HUES64 (cell line): ENCODE measurements at regions not wholly inside any gene's neighbourhood (a gene's known extent, or its start where the extent isn't known, plus 50 kb on each side); places are given as distances from the start of the nearest gene placed in this dataset.

Experiments
- H3K27ac ChIP-seq: 2 replicates; pipeline ENCODE4 v1.7.0; 2013; ENCODE audit warnings: low read depth, low read length, inconsistent platforms
- H3K27me3 ChIP-seq: 2 replicates; pipeline ENCODE4 v1.6.1; 2013; ENCODE audit warnings: mild to moderate bottlenecking, low read length; ENCODE audit not compliant: insufficient read depth
- H3K36me3 ChIP-seq: 2 replicates; pipeline ENCODE4 v1.6.1; 2013; ENCODE audit warnings: mild to moderate bottlenecking, low read length; ENCODE audit not compliant: insufficient read depth
- H3K4me1 ChIP-seq: 2 replicates; pipeline ENCODE4 v1.6.1; 2013; ENCODE audit warnings: mild to moderate bottlenecking, low read length, moderate library complexity; ENCODE audit not compliant: insufficient read depth
- H3K4me3 ChIP-seq: 2 replicates; pipeline ENCODE4 v1.5.1; 2013; ENCODE audit warnings: mild to moderate bottlenecking, low read length, moderate library complexity
- H3K9ac ChIP-seq: 2 replicates; pipeline ENCODE4 v1.6.1; 2013; ENCODE audit warnings: mild to moderate bottlenecking, low read depth, low read length
- H3K9me3 ChIP-seq: 2 replicates; pipeline ENCODE4 v1.6.1; 2013; ENCODE audit warnings: low read depth, low read length; ENCODE audit not compliant: insufficient read depth
- WGBS: fragments of 150-250, 120-280 bp; methylation state at CpG from one replicate; pipeline ENCODE4 v1.1.7; 2013; ENCODE audit warnings: missing lambda C conversion rate; 5-methylcytosine and 5-hydroxymethylcytosine counted together

DNA sequence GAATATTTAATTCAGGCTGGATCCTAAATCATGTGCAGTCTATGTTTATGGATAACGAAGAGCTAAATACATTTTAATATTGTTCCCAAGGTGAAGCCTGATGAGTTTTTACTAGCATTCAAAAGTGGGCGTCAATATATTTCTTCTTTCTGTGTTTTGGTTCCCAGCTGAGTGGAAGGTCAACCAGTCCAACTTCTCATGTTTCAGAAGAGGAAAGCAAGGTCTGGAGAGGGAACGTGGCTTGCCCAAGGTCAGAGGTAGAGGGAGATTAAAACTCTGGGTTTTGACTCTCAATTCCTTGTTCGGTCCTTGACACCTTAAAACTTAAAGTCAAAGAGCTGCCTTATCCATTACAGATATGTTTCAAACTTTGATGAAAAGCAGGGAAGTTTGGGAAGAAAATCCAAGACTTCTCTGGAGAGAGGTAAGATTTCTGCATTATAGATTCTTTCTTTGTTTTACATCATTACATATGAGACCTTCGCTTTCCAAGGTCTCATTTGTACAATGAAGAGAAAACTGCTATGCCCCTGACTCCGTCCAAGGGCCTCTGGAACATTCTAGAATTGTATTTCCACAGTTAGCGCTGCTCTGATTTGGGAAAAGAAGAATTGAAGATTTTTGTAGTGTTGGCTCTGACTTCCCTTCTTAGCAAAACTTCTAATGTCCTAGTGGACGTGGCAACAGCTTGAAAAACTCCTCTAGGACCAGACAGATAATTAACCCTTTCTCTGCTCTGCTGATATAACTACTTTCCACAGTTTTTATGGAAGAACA is 57.7 kb upstream of the HES1 start:
- 80% methylated on average over 8 of the region's 8 CpGs for WGBS
- peaks cover 9% of the 10 kb centered on the region; the same call in 1 of the 2 replicates for H3K4me1 ChIP-seq
- H3K4me3 ChIP-seq = no peak overlapping the region
- H3K36me3 ChIP-seq = no peaks in the 10 kb centered on the region
- H3K9me3 ChIP-seq = no peaks in the 10 kb centered on the region
- H3K9ac ChIP-seq = no peak overlapping the region
- no peak overlapping the region for H3K27ac ChIP-seq
- 0 out of 2 replicates have a peak, but pooled peaks cover 3% of the 10 kb centered on the region for H3K27me3 ChIP-seq

DNA sequence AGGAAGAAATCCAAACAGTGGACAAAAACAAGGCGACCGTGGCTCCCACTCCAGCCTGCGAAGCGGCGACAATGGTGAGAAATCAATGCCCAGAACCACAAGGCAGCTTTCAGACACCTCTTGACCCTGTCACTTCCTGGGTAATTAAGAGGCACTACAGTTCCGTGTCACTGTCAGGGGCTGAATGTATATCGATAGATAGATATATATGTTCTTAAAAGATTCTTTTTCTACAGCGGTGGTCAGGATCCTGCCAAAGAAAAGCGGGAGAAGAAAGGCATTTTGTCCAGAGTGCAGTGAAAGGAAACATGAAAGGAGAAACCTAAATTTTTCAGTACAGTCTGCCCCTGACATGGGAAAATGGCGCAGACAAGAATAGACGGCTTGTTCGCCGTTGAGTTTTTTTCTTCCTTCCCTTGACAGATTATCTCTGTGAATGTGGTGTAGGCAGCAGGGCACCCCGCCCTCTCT is 56.2 kb upstream of the HES1 start:
- H3K36me3 ChIP-seq = no peaks in the 10 kb centered on the region
- H3K4me1 ChIP-seq = peaks cover 9% of the 10 kb centered on the region; the same call in 1 of the 2 replicates
- H3K9ac ChIP-seq = no peak overlapping the region
- H3K4me3 ChIP-seq = no peak overlapping the region
- 0 out of 2 replicates have a peak, but pooled peaks cover 3% of the 10 kb centered on the region for H3K27me3 ChIP-seq
- 89% methylated on average over 14 of the region's 14 CpGs for WGBS
- H3K27ac ChIP-seq = no peak overlapping the region
- no peaks in the 10 kb centered on the region for H3K9me3 ChIP-seq

DNA sequence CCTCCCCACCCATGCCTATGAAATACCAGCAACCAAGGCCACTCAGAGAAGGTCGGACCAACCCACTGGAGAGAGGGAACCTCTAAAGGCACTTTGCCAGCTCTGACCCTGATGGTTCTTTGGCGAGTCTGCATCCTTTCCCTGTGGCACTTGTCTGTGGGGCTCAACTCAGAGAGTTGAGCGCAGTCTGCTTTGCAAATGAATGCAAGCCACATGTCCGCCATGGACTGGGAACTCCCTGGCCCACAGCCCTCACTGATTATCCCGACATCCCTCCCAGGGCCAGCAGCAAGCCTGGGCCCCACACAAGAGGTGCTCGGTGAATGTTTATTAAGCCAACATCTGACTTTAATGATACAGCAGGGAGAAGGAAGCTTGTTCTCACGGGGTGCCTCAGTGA is 55.5 kb upstream of the HES1 start:
- Histone ChIP-seq H3K27ac (no peak overlapping the region), H3K4me1 (peaks cover 9% of the 10 kb centered on the region; the same call in 1 of the 2 replicates), H3K9me3 (no peaks in the 10 kb centered on the region), H3K27me3 (0 out of 2 replicates have a peak, but pooled peaks cover 3% of the 10 kb centered on the region), H3K36me3 (no peaks in the 10 kb centered on the region), H3K9ac (no peak overlapping the region), H3K4me3 (no peak overlapping the region)
- WGBS = 65% methylated on average over 7 of the region's 7 CpGs

DNA sequence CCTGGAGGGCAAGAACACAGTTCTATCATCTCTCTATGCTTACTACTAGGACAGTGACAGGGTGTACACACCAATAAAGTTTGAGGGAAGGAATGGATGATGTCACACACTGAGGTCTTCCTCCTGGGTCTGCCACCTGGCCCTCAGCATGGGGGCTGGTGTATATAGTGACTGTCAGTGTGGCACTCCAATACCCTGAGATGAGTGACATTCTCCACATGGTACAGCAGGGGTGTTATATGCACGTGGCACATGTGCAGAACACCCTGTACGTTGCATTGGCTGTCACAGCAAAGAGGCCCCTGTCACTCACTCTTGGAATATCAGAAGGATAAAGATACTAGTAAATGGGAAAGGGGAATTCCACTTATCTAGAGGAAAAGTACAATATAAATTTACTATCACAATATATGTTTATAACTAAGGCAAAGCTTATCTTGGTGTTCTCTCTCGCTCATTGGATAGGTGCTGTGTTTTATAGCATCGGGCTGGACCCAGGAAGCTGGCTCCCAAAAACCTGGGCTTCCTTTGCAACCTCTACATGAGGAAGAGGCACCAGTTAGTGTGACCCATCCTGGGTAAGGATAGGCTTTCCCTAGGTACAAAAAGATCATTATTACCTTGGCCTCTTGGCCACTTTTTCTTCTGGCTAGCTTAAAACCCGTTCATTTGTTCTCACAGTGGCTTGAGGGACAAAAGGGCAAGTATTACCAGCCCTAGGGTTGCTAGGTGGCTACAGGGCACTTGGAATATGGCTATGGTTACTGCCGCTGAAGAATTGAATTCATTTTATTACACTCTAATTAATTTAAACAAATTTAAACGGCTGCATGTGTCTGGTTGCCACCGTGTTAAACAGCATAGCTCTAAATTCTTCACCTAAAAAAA is 54.8 kb upstream of the HES1 start:
- H3K4me3 ChIP-seq = no peak overlapping the region
- WGBS = 90% methylated on average over 5 of the region's 8 CpGs
- peaks cover 11% of the 10 kb centered on the region for H3K4me1 ChIP-seq
- H3K27ac ChIP-seq = no peak overlapping the region
- H3K9me3 ChIP-seq = no peaks in the 10 kb centered on the region
- no peaks in the 10 kb centered on the region for H3K36me3 ChIP-seq
- H3K9ac ChIP-seq = no peak overlapping the region
- 0 out of 2 replicates have a peak, but pooled peaks cover 3% of the 10 kb centered on the region for H3K27me3 ChIP-seq

DNA sequence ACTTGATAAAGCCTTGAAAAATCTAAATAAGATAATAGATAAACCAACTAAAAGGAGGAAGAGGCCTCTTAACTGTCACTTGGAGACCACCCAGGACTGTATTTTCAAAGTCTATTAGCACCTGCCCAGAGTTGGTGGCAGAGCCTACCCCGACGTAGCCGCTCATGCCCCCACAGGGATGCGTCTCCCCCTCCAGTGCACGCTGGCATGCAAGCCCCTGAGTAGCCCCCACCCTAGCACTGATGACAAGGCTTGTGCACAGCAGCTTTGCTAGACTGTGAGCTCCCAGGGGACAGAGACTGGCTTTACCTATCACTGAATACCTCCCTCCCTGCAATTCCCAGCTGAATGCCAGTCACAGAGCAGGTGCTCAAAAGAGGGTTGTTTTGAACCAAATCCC is 54.1 kb upstream of the HES1 start:
- Histone ChIP-seq H3K9me3 (no peaks in the 10 kb centered on the region), H3K27me3 (no peaks in the 10 kb centered on the region), H3K4me1 (peaks cover 17% of the 10 kb centered on the region), H3K36me3 (no peaks in the 10 kb centered on the region), H3K9ac (no peak overlapping the region), H3K27ac (no peak overlapping the region), H3K4me3 (no peak overlapping the region)
- 89% methylated on average over 5 of the region's 5 CpGs for WGBS

DNA sequence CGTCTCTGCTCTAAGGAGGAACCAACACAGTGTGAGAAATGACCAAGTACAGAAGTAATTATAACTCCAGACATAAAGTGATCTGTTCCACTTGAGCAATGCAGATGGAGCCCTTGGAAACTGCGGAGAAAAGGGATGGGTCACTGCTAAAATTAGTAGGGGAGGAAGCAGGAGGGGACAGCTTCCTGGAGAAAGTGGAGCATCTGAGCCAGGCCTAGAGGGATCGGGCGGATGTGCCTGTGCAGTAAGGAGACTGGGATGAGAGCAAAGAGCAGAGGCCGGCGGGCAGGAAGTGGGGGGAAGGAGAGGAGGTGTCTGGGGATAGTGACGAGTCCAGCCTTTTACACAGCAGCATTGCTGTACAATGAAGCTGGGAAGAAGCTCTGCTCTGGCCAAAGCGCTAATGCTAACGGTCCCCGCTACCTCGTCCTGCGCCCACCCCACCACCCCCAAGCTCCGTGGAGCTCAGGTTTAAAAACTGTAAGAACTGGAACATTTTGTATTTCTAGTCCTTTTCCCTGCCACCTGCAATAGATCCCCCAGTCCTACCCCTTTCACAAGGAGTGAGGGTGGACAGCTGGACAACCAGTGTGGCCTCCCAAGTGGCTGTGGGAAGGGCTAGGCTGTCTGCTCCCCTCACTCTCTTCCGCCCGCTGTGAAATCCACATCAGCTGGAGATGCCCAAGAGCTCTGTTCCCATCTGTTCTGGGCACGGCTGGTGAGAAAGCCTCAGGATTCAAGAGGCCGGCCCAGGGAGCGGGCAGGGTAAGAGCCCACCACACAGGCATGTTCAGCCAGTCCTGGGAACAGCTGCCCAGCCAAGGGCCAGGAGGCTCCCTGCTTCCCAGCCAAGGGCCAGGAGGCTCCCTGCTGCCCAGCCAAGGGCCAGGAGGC is 53.0 kb upstream of the HES1 start:
- peaks cover 26% of the 10 kb centered on the region for H3K4me1 ChIP-seq
- H3K27ac ChIP-seq = no peak overlapping the region
- no peaks in the 10 kb centered on the region; the same call in 1 of the 2 replicates for H3K27me3 ChIP-seq
- H3K9me3 ChIP-seq = no peaks in the 10 kb centered on the region
- no peak overlapping the region for H3K4me3 ChIP-seq
- WGBS = 81% methylated on average over 18 of the region's 18 CpGs
- no peaks in the 10 kb centered on the region for H3K36me3 ChIP-seq
- H3K9ac ChIP-seq = no peak overlapping the region

DNA sequence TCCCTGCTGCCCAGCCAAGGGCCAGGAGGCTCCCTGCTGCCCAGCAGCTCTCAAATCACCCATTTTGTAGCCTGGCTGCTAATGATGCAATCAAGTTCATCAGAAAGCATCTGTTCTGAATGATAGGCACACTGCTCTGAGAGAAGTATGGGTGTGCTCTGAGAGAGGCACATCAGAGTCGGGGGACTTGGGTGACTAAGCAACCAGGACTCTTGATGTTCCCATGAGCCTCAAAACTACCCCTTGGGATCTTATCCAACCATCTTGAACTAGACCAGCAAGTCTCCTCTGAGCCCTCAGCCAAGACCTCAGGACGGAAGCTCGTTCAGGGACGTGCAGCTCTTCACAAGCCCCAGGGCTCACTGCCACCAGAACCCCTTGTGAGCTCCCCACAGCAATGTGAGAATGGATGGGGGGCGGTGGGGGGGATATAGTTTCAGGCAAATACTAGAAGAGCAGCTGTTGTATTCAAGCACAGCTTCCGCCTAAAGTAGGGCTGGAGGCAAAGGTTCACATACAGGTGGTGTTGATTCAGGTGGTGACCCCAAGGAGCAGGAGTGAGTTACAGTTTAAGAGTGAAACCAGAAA is 52.2 kb upstream of the HES1 start:
- Histone ChIP-seq H3K27me3 (no peaks in the 10 kb centered on the region; the same call in 1 of the 2 replicates), H3K36me3 (no peaks in the 10 kb centered on the region), H3K4me1 (peaks cover 26% of the 10 kb centered on the region), H3K9me3 (no peaks in the 10 kb centered on the region), H3K9ac (no peak overlapping the region), H3K4me3 (no peak overlapping the region), H3K27ac (no peak overlapping the region)
- WGBS = 93% methylated on average over 6 of the region's 6 CpGs

DNA sequence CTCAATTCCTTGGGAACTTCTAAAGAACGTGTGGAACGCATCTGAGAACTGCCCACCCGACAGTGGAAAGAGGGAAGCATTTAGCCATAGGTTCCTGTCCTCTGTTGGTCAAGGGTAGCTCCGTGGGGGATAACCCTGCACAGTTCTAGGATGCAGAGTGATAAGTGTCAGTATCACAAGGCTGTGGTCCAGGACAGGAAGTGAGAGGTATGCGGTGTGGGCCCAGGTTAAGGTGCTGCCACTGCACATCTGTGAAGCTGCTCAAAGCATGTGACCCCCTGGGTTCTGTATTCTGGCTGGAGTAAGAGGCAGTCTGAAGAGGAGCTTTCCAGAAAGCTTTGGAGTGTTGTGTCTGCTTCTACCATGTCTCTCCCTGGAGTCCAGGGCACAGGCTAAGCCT is 51.7 kb upstream of the HES1 start:
- 93% methylated on average over 5 of the region's 5 CpGs for WGBS
- Histone ChIP-seq H3K27me3 (no peaks in the 10 kb centered on the region; the same call in 1 of the 2 replicates), H3K9ac (no peak overlapping the region)

More for the DNA sequence above, 51.7 kb upstream of the HES1 start:
- Histone ChIP-seq H3K9me3 (no peaks in the 10 kb centered on the region), H3K27ac (no peak overlapping the region), H3K4me1 (peaks cover 29% of the 10 kb centered on the region), H3K36me3 (no peaks in the 10 kb centered on the region), H3K4me3 (no peak overlapping the region)
